MM.1S (cell line): ENCODE measurements at regions not wholly inside any gene's neighbourhood (a gene's known extent, or its start where the extent isn't known, plus 50 kb on each side); places are given as distances from the start of the nearest gene placed in this dataset.

ENCODE experiments used
- CTCF ChIP-seq: fragments of 300-600 bp; sonication (generic); IDR thresholded peaks from 2 replicates; pipeline ENCODE4 v1.5.1; 2016; ENCODE audit warnings: antibody characterized with exemption, low read length, mixed read lengths
- EZH2 ChIP-seq: fragments of 300-600 bp; sonication (generic); optimal IDR thresholded peaks from 2 replicates; pipeline ENCODE3; 2017; ENCODE audit warnings: low read depth, mild to moderate bottlenecking, antibody characterized with exemption, low read length, mixed read lengths
- EZH2phosphoT487 ChIP-seq: fragments of 300-600 bp; sonication (generic); IDR thresholded peaks from 2 replicates; pipeline ENCODE4 v1.6.1; 2018; ENCODE audit warnings: antibody characterized with exemption, low read length

- TF ChIP-seq CTCF (no peak), EZH2 (no peak), EZH2phosphoT487 (no peak)
These were observed 193.1 kb upstream of the XIRP2 start for GRCh38 chr2:166695154-166695553.
